ENCODE measurements at regions not wholly inside any gene's neighbourhood (a gene's known extent, or its start where the extent isn't known, plus 50 kb on each side); places are given as distances from the start of the nearest gene placed in this dataset.

DNA sequence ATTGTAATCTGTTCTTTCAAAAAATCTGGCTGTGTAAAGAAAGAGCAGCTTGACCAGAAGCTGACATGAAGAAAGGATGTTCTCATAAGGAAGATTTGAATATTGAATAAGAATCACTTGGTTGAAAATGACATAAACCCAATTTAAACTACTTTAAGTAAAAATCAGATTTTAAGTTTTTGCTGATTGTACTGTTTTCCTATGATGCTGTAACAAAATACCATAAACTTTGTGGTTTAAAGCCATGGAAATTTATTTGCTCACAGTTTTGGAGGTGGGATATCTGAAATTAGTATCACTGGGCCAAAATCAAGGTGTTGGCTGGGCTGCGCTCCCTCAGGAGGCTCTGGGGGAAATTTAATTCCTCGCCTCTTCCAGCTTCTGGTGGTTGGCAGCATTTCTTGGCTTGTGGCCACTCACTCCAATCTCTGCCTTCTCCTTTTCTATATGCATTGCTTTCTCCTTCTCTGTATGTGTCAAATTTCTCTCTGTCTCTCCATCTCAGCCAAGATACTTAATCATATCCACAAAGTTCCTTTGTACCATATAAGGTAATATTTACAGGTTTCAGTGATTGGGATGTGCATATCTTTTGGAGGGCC lies 141.2 kb upstream of the ZFP64 start:
- TF ChIP-seq EZH2 (IDR thresholded peaks at IDR 0.05) (no peak), POLR2AphosphoS5 (IDR thresholded peaks at IDR 0.05; ENCODE audit: borderline replicate concordance, low read depth, low read length) (no peak)

Measured in SK-N-MC (cell line).